Prostate gland (tissue), 2 donors: ENCODE measurements at regions not wholly inside any gene's neighbourhood (a gene's known extent, or its start where the extent isn't known, plus 50 kb on each side); places are given as distances from the start of the nearest gene placed in this dataset.

ENCODE experiments used
- DNase-seq: peaks from one replicate; pipeline ENCODE4 v3.0.0-alpha.2; 2019; ENCODE audit warnings: low spot score
- H3K27ac ChIP-seq, 2 donors: fragments of 200-600 bp; sonication (generic); 2 replicates each; pipeline ENCODE4 v1.5.1; 2017 to 2019
- H3K27me3 ChIP-seq: fragments of 200-600 bp; sonication (generic); replicated peaks from 2 replicates; pipeline ENCODE4 v1.5.1; 2019; ENCODE audit not compliant: insufficient read depth
- H3K36me3 ChIP-seq, 2 donors: fragments of 200-600 bp; sonication (generic); 1 replicate in 1 of 2; 2 replicates in 1 of 2; pipeline versions ENCODE4 v1.5.1 to v1.8.1; 2017 to 2019
- H3K4me1 ChIP-seq: fragments of 200-600 bp; sonication (generic); replicated peaks from 2 replicates; pipeline ENCODE4 v1.5.1; 2019
- H3K4me3 ChIP-seq, 2 donors: fragments of 200-600 bp; sonication (generic); 2 replicates each; pipeline ENCODE4 v1.5.1; 2017 to 2019
- H3K9me3 ChIP-seq: fragments of 200-600 bp; sonication (generic); 2 replicates; pipeline ENCODE4 v1.5.1; 2017
- CTCF ChIP-seq, 4 experiments: fragments of 200-600 bp in 2 of 4; fragments of 450-650 bp in 2 of 4; sonication (generic) in 2 of 4; IDR thresholded peaks; 1 replicate in 3 of 4; 2 replicates in 1 of 4; pipeline ENCODE4 v1.5.1; 2016 to 2019; ENCODE audit warnings: antibody characterized with exemption in 4 of 4, mild to moderate bottlenecking in 2 of 4, moderate library complexity in 2 of 4
- POLR2A ChIP-seq: fragments of 450-650 bp; IDR thresholded peaks from one replicate; pipeline ENCODE4 v1.6.1; 2016; ENCODE audit warnings: antibody characterized with exemption, mild to moderate bottlenecking
- POLR2AphosphoS5 ChIP-seq: sonication (generic); formaldehyde crosslinking; IDR thresholded peaks from one replicate; pipeline ENCODE4 v1.6.1; 2017; ENCODE audit warnings: antibody characterized with exemption
- WGBS: methylation state at CpG from one replicate; pipeline ENCODE4 v1.1.5; 2018; 5-methylcytosine and 5-hydroxymethylcytosine counted together
- intact Hi-C: fragments of 100-400 bp; cut with DNase I; formaldehyde crosslinking; loops from one replicate; pipeline ENCODE4 v1.14.2; 2022

GRCh38 chr3:146884721-146885120 is 279.6 kb upstream of the PLSCR5 start:
- no peaks in the 10 kb centered on the region for H3K9me3 ChIP-seq
- no peak for TF ChIP-seq POLR2A
- no peak for TF ChIP-seq POLR2AphosphoS5
- TF ChIP-seq CTCF (IDR thresholded peaks at IDR 0.05) = no peak
- intact Hi-C loops = no loop called here
- H3K27ac ChIP-seq = no peak overlapping the region
- no peak for DNase-seq
- no peak overlapping the region for H3K4me3 ChIP-seq
- 87% methylated on average over 4 of the region's 4 CpGs for WGBS
- no peaks in the 10 kb centered on the region for H3K27me3 ChIP-seq
- H3K4me1 ChIP-seq = no peaks in the 10 kb centered on the region
- no peaks in the 10 kb centered on the region for H3K36me3 ChIP-seq

- Histone ChIP-seq H3K36me3 (no peaks in the 10 kb centered on the region), H3K9me3 (no peaks in the 10 kb centered on the region), H3K4me1 (no peaks in the 10 kb centered on the region), H3K27me3 (no peaks in the 10 kb centered on the region), H3K4me3 (no peak overlapping the region), H3K27ac (no peak overlapping the region)
- intact Hi-C loops = no loop called here
- 88% methylated on average over 2 of the region's 2 CpGs for WGBS
- no peak for TF ChIP-seq CTCF (IDR thresholded peaks at IDR 0.05)
- DNase-seq = no peak
These were observed 279.1 kb upstream of the PLSCR5 start for GRCh38 chr3:146884296-146884695.

GRCh38 chr3:146883288-146883687 is 278.1 kb upstream of the PLSCR5 start:
- H3K4me3 ChIP-seq = no peak overlapping the region
- no peaks in the 10 kb centered on the region for H3K27me3 ChIP-seq
- no peaks in the 10 kb centered on the region for H3K4me1 ChIP-seq
- DNase-seq = no peak
- TF ChIP-seq CTCF (IDR thresholded peaks at IDR 0.05) (no peak), POLR2A (no peak), POLR2AphosphoS5 (no peak)
- intact Hi-C loops = no loop called here
- WGBS = 19% methylated on average over 1 of the region's 1 CpG
- H3K27ac ChIP-seq = no peak overlapping the region
- no peaks in the 10 kb centered on the region for H3K36me3 ChIP-seq
- no peaks in the 10 kb centered on the region for H3K9me3 ChIP-seq

GRCh38 chr3:146881966-146882760 is 277.0 kb upstream of the PLSCR5 start:
- Histone ChIP-seq H3K36me3 (no peaks in the 10 kb centered on the region), H3K9me3 (no peaks in the 10 kb centered on the region), H3K4me3 (no peak overlapping the region), H3K4me1 (no peaks in the 10 kb centered on the region), H3K27ac (no peak overlapping the region), H3K27me3 (no peaks in the 10 kb centered on the region)
- intact Hi-C loops = no loop called here
- no peak for TF ChIP-seq POLR2A
- no peak for TF ChIP-seq POLR2AphosphoS5
- TF ChIP-seq CTCF (IDR thresholded peaks at IDR 0.05) = no peak
- DNase-seq = no peak
- 45% methylated on average over 3 of the region's 3 CpGs for WGBS

- no peaks in the 10 kb centered on the region for H3K27me3 ChIP-seq
- 80% methylated on average over 6 of the region's 6 CpGs for WGBS
- H3K4me1 ChIP-seq = no peaks in the 10 kb centered on the region
- no peaks in the 10 kb centered on the region for H3K9me3 ChIP-seq
- no peak overlapping the region for H3K4me3 ChIP-seq
- no peak for DNase-seq
- H3K27ac ChIP-seq = no peak overlapping the region
- intact Hi-C loops = no loop called here
- no peak for TF ChIP-seq CTCF (IDR thresholded peaks at IDR 0.05)
- TF ChIP-seq POLR2AphosphoS5 = no peak
- TF ChIP-seq POLR2A = no peak
- H3K36me3 ChIP-seq = no peaks in the 10 kb centered on the region
These were observed 276.2 kb upstream of the PLSCR5 start for GRCh38 chr3:146881356-146881755.
